GM23338 (cell line): ENCODE measurements at regions not wholly inside any gene's neighbourhood (a gene's known extent, or its start where the extent isn't known, plus 50 kb on each side); places are given as distances from the start of the nearest gene placed in this dataset.

Source experiments
- ATAC-seq: fragments of 200-7000 bp; cut with Tn5 transposase; 3 replicates; pipeline ENCODE4 v1.9.1; 2020
- DNase-seq: peaks from one replicate; pipeline ENCODE4 v3.0.0-alpha.2; 2015; ENCODE audit warnings: low spot score
- H2AFZ ChIP-seq: fragments of 200-600 bp; sonication (generic); 2 replicates; pipeline ENCODE4 v1.8.0; 2016; ENCODE audit warnings: antibody characterized with exemption, mild to moderate bottlenecking, moderate library complexity
- H3F3A ChIP-seq: fragments of 200-600 bp; sonication (generic); replicated peaks from 2 replicates; pipeline ENCODE4 v1.8.0; 2017; ENCODE audit warnings: antibody characterized with exemption, mixed run types, low read depth
- H3K27ac ChIP-seq: fragments of 200-600 bp; sonication (generic); 2 replicates; pipeline ENCODE4 v1.6.1; 2016; ENCODE audit warnings: low read depth
- H3K27me3 ChIP-seq: fragments of 200-600 bp; sonication (generic); 2 replicates; pipeline ENCODE4 v1.8.0; 2016; ENCODE audit warnings: mild to moderate bottlenecking, mixed run types, moderate library complexity; ENCODE audit not compliant: insufficient read depth
- H3K36me3 ChIP-seq: fragments of 200-600 bp; sonication (generic); 2 replicates; pipeline ENCODE4 v1.8.0; 2016; ENCODE audit warnings: mild to moderate bottlenecking; ENCODE audit not compliant: insufficient read depth
- H3K4me1 ChIP-seq: fragments of 200-600 bp; sonication (generic); 2 replicates; pipeline ENCODE4 v1.8.0; 2016; ENCODE audit warnings: mild to moderate bottlenecking, moderate library complexity; ENCODE audit not compliant: insufficient read depth
- H3K4me2 ChIP-seq: fragments of 200-600 bp; sonication (generic); 2 replicates; pipeline ENCODE4 v1.7.1; 2017; ENCODE audit warnings: mixed run types
- H3K4me3 ChIP-seq: fragments of 200-600 bp; sonication (generic); 2 replicates; pipeline ENCODE4 v1.6.1; 2016; ENCODE audit warnings: mixed run types
- H3K79me2 ChIP-seq: fragments of 200-600 bp; sonication (generic); replicated peaks from 2 replicates; pipeline ENCODE4 v1.8.0; 2017; ENCODE audit warnings: mild to moderate bottlenecking; ENCODE audit not compliant: insufficient read depth
- H3K9me2 ChIP-seq: fragments of 200-600 bp; sonication (generic); 2 replicates; pipeline ENCODE4 v1.8.0; 2017; ENCODE audit not compliant: insufficient read depth
- H4K20me1 ChIP-seq: fragments of 200-600 bp; sonication (generic); replicated peaks from 2 replicates; pipeline ENCODE4 v1.8.0; 2017; ENCODE audit warnings: mild to moderate bottlenecking; ENCODE audit not compliant: insufficient read depth
- H3K27ac Mint-ChIP-seq: 2 replicates; pipeline ENCODE4 v1.8.0; 2020; ENCODE audit warnings: inconsistent platforms, mild to moderate bottlenecking, moderate library complexity, mixed read lengths
- H3K27me3 Mint-ChIP-seq: 3 replicates; pipeline ENCODE4 v1.8.0; 2022; ENCODE audit warnings: low read depth, mild to moderate bottlenecking, moderate library complexity, mixed read lengths, inconsistent platforms; ENCODE audit not compliant: insufficient read depth, poor library complexity
- H3K36me3 Mint-ChIP-seq: 3 replicates; pipeline ENCODE4 v1.8.0; 2021; ENCODE audit warnings: low read depth, mild to moderate bottlenecking, inconsistent platforms, moderate library complexity, mixed read lengths
- H3K4me1 Mint-ChIP-seq: 3 replicates; pipeline ENCODE4 v1.8.0; 2020; ENCODE audit warnings: mild to moderate bottlenecking, inconsistent platforms, mixed read lengths
- H3K4me3 Mint-ChIP-seq: 3 replicates; pipeline ENCODE4 v1.8.0; 2021; ENCODE audit warnings: moderate library complexity, mild to moderate bottlenecking, inconsistent platforms, mixed read lengths
- H3K9me3 Mint-ChIP-seq: 3 replicates; pipeline ENCODE4 v1.8.0; 2020; ENCODE audit warnings: moderate library complexity, mild to moderate bottlenecking, inconsistent platforms, mixed read lengths
- CREB1 ChIP-seq: fragments of 250-450 bp; sonication (Bioruptor Pico); IDR thresholded peaks from 2 replicates; pipeline ENCODE4 v1.5.0; 2020; ENCODE audit warnings: low read depth, mild to moderate bottlenecking, moderate library complexity
- EZH2 ChIP-seq: fragments of 200-600 bp; sonication (generic); IDR thresholded peaks from one replicate; pipeline ENCODE4 v1.8.0; 2017; ENCODE audit warnings: antibody characterized with exemption, mild to moderate bottlenecking, low read depth; ENCODE audit not compliant: unreplicated experiment
- JUNB ChIP-seq: IDR thresholded peaks from one replicate; pipeline ENCODE4 v1.6.1; 2016; ENCODE audit warnings: antibody characterized with exemption; ENCODE audit not compliant: unreplicated experiment
- NANOG ChIP-seq: IDR thresholded peaks from 2 replicates; pipeline ENCODE4 v1.6.1; 2016; ENCODE audit warnings: antibody characterized with exemption, borderline replicate concordance
- POLR2AphosphoS5 ChIP-seq: IDR thresholded peaks from 2 replicates; pipeline ENCODE4 v1.6.1; 2016; ENCODE audit warnings: antibody characterized with exemption, low read depth
- STAT1 ChIP-seq: IDR thresholded peaks from one replicate; pipeline ENCODE4 v1.6.1; 2016; ENCODE audit warnings: antibody characterized with exemption; ENCODE audit not compliant: unreplicated experiment
- ZNF114 ChIP-seq: fragments of 250-450 bp; sonication (Bioruptor Pico); IDR thresholded peaks from 2 replicates; pipeline ENCODE4 v1.5.0; 2020; ENCODE audit warnings: mild to moderate bottlenecking, moderate library complexity
- TF ChIP-seq, protein P1 (sequence below): IDR thresholded peaks from 2 replicates; pipeline ENCODE4 v1.6.1; 2016; ENCODE audit warnings: antibody characterized with exemption
- TF ChIP-seq, protein P2 (sequence below), 2 experiments: fragments of 200-600 bp in 1 of 2; sonication (generic) in 1 of 2; conservative IDR thresholded peaks; 2 replicates each; pipeline versions ENCODE4 v1.5.1 to v1.6.1; 2016 to 2017; ENCODE audit warnings: antibody characterized with exemption in 2 of 2, low read depth in 2 of 2, mild to moderate bottlenecking in 2 of 2, moderate library complexity in 1 of 2
- TF ChIP-seq, protein P3 (sequence below): fragments of 250-450 bp; sonication (Bioruptor Pico); IDR thresholded peaks from 2 replicates; pipeline ENCODE4 v1.5.0; 2020; ENCODE audit warnings: mild to moderate bottlenecking, moderate library complexity

DNA sequence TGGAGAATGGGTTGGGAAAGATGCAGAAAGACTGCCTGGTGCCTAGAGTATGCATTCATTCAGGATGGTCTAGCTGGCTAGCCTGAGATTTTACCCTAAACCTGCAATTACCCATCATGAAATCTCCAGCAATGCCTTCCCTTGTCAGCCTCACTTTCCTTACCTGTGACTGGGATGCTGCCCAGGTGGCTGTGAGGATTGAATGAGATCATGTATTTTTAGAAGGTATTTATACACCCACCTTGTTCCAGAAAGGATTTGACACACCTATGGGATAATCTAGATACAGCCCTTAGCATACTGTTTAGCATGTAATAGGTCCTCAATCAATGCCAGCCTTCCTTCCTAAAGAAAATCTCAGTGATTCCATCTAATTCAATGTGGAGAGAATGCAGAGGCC, 561.4 kb downstream of the CDK5RAP2 start:
- no peaks in the 10 kb centered on the region for H3K36me3 Mint-ChIP-seq
- no peak for ATAC-seq
- no peak overlapping the region for H3K27ac Mint-ChIP-seq
- H3K4me3 Mint-ChIP-seq, result no peak overlapping the region
- no peak overlapping the region for H3K27ac ChIP-seq
- no peak overlapping the region for H3K4me3 ChIP-seq
- no peaks in the 10 kb centered on the region for H3K36me3 ChIP-seq
- no peaks in the 10 kb centered on the region for H3F3A ChIP-seq
- no peaks in the 10 kb centered on the region for H3K4me1 Mint-ChIP-seq
- TF ChIP-seq, protein P1, sequence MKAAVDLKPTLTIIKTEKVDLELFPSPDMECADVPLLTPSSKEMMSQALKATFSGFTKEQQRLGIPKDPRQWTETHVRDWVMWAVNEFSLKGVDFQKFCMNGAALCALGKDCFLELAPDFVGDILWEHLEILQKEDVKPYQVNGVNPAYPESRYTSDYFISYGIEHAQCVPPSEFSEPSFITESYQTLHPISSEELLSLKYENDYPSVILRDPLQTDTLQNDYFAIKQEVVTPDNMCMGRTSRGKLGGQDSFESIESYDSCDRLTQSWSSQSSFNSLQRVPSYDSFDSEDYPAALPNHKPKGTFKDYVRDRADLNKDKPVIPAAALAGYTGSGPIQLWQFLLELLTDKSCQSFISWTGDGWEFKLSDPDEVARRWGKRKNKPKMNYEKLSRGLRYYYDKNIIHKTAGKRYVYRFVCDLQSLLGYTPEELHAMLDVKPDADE, result no peak
- TF ChIP-seq, protein P2, sequence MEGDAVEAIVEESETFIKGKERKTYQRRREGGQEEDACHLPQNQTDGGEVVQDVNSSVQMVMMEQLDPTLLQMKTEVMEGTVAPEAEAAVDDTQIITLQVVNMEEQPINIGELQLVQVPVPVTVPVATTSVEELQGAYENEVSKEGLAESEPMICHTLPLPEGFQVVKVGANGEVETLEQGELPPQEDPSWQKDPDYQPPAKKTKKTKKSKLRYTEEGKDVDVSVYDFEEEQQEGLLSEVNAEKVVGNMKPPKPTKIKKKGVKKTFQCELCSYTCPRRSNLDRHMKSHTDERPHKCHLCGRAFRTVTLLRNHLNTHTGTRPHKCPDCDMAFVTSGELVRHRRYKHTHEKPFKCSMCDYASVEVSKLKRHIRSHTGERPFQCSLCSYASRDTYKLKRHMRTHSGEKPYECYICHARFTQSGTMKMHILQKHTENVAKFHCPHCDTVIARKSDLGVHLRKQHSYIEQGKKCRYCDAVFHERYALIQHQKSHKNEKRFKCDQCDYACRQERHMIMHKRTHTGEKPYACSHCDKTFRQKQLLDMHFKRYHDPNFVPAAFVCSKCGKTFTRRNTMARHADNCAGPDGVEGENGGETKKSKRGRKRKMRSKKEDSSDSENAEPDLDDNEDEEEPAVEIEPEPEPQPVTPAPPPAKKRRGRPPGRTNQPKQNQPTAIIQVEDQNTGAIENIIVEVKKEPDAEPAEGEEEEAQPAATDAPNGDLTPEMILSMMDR (conservative IDR thresholded peaks at IDR 0.05; ENCODE audit: low read depth in 2 of 2), result no peak
- no peak for TF ChIP-seq NANOG
- TF ChIP-seq POLR2AphosphoS5, result no peak
- TF ChIP-seq, protein P3, sequence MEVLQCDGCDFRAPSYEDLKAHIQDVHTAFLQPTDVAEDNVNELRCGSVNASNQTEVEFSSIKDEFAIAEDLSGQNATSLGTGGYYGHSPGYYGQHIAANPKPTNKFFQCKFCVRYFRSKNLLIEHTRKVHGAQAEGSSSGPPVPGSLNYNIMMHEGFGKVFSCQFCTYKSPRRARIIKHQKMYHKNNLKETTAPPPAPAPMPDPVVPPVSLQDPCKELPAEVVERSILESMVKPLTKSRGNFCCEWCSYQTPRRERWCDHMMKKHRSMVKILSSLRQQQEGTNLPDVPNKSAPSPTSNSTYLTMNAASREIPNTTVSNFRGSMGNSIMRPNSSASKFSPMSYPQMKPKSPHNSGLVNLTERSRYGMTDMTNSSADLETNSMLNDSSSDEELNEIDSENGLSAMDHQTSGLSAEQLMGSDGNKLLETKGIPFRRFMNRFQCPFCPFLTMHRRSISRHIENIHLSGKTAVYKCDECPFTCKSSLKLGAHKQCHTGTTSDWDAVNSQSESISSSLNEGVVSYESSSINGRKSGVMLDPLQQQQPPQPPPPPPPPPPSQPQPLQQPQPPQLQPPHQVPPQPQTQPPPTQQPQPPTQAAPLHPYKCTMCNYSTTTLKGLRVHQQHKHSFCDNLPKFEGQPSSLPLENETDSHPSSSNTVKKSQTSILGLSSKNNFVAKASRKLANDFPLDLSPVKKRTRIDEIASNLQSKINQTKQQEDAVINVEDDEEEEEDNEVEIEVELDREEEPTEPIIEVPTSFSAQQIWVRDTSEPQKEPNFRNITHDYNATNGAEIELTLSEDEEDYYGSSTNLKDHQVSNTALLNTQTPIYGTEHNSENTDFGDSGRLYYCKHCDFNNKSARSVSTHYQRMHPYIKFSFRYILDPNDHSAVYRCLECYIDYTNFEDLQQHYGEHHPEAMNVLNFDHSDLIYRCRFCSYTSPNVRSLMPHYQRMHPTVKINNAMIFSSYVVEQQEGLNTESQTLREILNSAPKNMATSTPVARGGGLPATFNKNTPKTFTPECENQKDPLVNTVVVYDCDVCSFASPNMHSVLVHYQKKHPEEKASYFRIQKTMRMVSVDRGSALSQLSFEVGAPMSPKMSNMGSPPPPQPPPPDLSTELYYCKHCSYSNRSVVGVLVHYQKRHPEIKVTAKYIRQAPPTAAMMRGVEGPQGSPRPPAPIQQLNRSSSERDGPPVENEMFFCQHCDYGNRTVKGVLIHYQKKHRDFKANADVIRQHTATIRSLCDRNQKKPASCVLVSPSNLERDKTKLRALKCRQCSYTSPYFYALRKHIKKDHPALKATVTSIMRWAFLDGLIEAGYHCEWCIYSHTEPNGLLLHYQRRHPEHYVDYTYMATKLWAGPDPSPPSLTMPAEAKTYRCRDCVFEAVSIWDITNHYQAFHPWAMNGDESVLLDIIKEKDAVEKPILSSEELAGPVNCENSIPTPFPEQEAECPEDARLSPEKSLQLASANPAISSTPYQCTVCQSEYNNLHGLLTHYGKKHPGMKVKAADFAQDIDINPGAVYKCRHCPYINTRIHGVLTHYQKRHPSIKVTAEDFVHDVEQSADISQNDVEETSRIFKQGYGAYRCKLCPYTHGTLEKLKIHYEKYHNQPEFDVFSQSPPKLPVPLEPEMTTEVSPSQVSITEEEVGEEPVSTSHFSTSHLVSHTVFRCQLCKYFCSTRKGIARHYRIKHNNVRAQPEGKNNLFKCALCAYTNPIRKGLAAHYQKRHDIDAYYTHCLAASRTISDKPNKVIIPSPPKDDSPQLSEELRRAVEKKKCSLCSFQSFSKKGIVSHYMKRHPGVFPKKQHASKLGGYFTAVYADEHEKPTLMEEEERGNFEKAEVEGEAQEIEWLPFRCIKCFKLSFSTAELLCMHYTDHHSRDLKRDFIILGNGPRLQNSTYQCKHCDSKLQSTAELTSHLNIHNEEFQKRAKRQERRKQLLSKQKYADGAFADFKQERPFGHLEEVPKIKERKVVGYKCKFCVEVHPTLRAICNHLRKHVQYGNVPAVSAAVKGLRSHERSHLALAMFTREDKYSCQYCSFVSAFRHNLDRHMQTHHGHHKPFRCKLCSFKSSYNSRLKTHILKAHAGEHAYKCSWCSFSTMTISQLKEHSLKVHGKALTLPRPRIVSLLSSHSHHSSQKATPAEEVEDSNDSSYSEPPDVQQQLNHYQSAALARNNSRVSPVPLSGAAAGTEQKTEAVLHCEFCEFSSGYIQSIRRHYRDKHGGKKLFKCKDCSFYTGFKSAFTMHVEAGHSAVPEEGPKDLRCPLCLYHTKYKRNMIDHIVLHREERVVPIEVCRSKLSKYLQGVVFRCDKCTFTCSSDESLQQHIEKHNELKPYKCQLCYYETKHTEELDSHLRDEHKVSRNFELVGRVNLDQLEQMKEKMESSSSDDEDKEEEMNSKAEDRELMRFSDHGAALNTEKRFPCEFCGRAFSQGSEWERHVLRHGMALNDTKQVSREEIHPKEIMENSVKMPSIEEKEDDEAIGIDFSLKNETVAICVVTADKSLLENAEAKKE (CRISPR knock-in tag), result no peak
- no peak for TF ChIP-seq ZNF114
- TF ChIP-seq CREB1, result no peak
- no peak for TF ChIP-seq STAT1
- no peak for TF ChIP-seq JUNB
- TF ChIP-seq EZH2, result no peak
- no peaks in the 10 kb centered on the region for H4K20me1 ChIP-seq
- H3K79me2 ChIP-seq, result no peaks in the 10 kb centered on the region
- no peaks in the 10 kb centered on the region for H3K27me3 ChIP-seq
- no peak overlapping the region for H2AFZ ChIP-seq
- no peaks in the 10 kb centered on the region for H3K9me3 Mint-ChIP-seq
- 0 out of 2 replicates have a peak, but pooled peaks cover 3% of the 10 kb centered on the region for H3K9me2 ChIP-seq
- H3K4me1 ChIP-seq, result no peaks in the 10 kb centered on the region
- DNase-seq, result no peak
- H3K4me2 ChIP-seq, result no peak overlapping the region
- H3K27me3 Mint-ChIP-seq, result peaks cover 2% of the 10 kb centered on the region
